ENCODE measurements at regions not wholly inside any gene's neighbourhood (a gene's known extent, or its start where the extent isn't known, plus 50 kb on each side); places are given as distances from the start of the nearest gene placed in this dataset.
"Not testable (repeated sequence)": the region's sequence is repeated elsewhere in the genome, so short reads cannot be mapped to it uniquely, and the experiment has no call there.

- TF ChIP-seq GABPA (IDR thresholded peaks at IDR 0.05; ENCODE audit: low read depth); NRF1 (IDR thresholded peaks at IDR 0.05; ENCODE audit: low read depth, low read length): not testable (repeated sequence)
These were observed 904.2 kb downstream of the NCAM2 start for GRCh38 chr21:21902416-21902815.

Data from SK-N-SH (cell line).